Suppressor macrophage (primary cell): ENCODE measurements at regions not wholly inside any gene's neighbourhood (a gene's known extent, or its start where the extent isn't known, plus 50 kb on each side); places are given as distances from the start of the nearest gene placed in this dataset.

Experiments
- DNase-seq, 4 experiments: peaks; one replicate each; pipeline ENCODE4 v3.0.0-alpha.2; 2020 to 2022

DNA sequence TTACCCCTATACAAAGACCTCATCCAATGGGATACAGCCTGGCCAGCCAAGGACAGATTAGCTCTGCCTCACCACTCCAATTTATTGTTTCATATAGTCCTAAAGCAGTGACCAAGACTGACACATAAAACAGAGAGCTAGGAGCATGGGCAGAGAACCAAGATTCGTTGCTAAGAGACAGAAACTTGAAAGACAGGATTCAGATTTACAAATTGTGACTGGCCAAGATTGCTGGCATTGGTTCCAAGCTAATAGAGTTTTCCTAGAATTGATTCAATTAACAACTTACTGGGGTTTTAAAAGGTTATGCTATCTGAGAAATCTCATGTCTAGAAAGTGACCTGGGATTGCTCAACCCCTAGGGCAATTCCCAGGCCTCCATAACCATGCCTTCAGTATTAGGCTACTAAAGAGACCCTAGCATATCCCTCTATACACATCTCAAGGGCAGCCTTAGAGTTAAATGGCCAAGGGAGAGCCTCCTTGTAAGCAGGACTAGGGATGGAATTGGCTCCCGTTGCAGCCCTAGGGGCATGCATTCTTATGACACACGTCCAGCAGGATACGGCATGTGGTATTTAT is 75.6 kb downstream of the ICOS start:
- DNase-seq = no peak

DNA sequence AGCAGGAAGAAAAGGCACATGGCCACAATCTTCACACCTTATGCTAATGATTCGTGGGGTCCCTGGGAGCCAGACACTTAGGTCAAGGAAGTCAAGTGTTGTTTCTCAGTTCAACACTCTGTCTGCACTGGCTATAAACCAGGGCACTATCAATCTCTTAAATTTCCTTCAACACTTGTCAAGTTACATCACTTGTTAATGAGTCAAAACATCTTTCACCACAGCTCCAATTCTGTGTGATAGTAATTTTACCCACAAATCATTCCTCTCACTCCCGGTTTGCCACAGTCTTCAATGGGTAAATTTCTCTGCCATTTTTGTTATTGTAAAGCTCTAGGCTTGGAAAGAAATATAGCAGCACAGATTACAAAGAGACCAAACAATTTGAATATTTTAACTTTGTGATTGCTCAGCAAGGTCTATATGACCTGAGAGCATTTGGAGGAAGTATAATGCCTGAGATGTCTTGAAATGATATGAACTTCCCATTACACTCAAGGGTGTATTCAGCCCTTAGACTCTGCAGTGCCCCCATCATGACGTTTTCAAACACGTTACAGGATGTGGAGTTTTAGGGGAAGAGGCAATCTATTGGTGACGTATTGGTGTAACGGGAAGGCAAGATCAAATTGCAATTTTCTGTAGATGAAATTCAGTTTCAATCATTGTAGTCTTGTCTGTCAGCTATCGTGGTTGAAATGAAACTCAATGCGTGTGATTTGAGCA is 78.7 kb downstream of the ICOS start:
- no peak for DNase-seq

DNA sequence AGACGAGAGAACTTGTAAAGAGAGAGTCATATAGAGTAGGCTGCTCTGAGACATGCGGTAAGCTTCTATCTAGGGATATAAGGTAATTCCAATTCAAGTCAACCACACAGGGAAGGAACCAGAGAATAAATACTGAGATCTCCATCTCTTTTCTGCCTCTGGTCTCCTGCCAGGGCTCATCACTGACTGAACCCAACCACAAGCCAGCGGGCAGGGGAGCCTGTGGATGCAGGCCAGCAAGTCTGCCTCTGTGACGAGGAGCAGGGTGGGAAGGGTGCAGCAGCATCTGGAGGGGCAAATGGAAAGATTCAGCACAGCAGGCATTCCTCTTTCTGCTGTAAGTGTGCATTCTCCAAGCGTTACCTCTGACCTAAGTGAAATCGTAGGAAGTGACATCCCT is 82.2 kb downstream of the ICOS start:
- DNase-seq = no peak

DNA sequence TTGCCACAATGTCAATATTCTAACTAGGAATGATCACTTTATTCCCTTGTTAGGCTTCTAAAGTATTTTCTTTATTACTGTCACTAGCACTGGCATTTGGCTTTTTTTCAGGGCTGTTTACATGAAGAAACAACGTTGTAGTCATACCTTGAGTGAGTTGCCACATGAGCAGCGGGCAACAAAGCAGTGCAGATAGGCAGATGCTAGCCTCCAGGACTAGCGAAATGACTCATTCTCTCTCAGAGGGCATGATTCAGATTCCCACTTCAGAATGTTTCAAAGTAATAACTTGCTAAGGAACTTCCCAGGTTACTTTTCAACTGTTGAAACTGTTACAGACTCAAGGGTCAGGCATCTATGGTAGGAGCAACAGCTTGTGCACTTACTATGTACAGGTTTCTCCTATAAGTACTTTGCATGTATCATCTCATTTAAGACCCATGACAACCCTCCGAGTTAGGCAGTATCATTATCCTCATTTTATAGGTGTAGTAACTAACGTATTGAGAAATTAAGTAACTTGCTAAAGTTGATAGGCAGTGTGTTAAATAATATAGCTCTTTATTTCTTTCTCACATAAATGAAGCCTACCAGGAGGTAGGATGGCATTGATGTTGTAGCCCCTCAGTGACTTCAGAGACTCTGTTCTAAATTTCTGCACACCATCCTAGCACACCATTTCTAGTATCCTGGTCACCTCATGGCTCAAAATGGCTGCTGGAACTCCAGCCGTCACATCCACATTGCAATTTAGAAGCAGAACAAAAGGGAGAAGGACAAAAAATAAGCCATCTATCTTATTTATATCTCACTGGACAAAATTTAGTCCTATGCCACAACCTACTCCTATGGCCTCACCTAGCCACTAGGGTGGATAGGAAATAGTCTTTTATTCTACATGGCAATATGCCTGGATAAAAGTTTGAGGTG is 83.3 kb downstream of the ICOS start:
- no peak for DNase-seq

DNA sequence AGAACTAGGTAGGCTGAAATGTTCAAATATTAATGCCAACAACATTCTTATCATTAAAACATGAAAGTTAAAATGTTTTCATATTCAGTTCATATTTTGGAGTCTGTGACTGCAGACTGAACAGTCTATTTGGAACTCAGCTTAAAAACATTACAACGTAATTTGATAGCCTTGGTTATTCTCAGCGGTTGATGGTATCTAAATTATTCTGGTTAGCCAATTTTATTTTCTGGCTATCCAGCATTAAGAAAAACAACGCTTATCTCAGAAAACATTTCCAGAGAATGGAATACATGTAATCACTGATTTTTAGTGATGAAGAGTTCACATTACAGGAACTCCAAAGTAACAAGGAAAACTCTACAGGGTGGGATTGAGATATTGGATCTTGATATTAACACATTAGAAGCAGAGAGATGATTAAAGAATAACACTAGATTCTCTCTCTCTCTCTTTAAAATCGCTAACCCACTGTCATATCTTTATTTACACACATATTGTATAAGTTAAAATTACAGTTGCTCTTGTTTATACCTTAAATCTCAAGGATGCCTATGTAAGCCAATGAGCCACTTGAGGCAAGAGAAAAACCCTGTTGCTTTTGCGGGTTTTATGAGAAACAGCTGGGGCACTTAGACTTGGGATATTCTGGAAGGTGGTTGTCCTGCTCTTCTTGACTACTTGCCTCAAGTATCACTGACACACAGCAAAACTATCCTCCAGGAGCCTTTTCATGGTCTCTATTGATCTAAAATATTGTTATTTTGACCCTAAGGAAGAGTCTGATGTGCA is 84.9 kb downstream of the ICOS start:
- DNase-seq = no peak

DNA sequence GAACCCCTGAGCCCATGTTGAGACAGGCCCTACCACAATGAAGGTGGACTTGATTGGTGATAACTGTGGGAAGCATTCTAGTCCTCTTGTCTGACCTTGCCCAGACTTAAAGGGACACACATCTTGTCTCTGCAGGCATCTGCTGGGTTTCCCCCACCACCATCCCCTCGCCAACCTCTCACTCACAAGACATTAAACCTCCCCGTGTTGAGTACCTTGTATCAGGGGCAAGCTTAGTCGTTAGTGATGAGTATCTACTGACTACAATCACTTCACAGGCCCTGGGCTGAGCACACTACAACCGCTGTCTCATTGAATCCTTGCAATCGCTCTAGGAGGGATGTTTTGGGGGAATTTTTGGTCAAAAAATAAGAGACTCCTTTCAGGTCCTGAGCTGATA is 86.0 kb downstream of the ICOS start:
- DNase-seq = no peak

DNA sequence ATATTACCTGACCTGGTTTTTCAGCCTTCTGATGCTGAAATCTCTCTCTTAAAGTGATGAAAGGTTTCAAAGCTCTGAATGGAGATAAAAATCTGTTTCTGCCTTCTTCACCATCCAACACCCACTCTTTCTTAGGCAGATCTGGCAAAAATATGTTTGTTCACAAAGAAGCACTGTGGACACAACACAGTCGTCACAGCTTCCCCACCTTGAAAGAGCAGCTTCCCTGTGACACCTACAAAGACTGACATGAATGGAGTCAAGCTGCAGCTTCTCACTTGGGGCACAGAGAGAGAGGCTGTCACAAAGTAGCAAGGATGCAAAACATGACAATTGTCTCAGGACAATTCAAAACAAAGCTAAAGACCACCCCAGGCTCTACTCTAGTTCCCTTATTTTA is 86.5 kb downstream of the ICOS start:
- DNase-seq = no peak

DNA sequence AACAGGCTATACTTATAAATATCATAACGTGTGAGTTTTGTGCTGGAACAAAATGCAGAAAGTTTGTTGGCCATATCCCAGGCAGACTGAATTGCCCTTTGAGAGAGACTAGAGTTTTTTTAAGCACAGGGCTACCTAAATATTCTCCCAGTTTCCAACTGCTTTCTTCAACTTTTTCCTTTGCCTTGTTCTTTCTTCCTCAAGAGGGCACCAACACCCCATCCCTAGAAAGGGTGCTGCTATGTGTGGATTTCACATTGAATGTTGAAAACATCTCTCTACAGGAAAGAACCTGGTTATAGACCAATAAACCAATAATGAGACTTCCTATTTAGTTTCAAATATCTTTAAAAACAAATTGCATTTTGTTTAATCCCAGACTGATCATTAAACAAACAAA is 87.9 kb downstream of the ICOS start:
- DNase-seq = peak; percentile 12 to 43 (median 30)

DNA sequence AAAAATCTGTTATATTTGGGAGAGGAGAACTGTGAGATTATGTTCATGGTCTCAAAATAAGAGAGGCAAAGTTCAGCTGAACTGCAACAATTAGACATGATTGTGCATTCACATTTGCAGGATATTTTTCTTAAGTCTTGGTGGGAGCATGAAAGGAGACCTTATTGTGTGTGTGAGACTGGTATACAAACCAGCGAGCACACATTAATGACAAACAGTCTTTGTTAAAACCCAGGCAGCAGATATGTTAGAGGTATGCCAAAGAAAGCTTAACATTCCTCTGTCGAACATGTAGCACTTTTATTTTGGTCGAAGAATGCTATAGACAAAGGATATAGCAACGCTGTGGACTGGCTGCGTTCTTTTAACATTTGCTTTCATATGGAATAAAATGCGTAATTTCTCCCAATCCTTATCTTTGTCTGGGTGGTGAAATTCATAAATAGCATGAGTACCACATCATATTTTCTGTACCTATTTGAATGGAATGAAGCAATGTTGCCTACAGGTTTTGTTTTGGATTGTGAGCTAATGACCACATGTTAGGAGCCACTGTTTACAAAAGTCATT is 88.4 kb downstream of the ICOS start:
- DNase-seq = no peak

DNA sequence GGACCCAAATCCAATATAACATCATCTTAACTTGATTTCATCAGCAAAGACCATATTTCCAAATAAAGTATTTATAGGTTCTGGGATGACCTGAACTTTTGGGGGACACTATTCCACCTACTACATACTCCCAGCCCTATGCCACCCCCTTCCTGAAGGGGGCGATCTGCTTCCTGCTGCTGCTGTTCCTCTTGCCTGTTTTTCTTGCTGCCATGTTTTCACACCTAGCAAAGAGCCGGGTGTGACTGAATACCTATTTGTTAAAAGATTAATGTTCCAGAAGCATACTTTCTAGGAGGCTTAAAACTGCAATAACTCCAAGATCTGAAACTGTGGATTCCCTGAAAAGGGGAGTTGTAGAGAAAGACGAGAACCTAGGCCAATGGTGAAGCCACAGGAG is 89.7 kb downstream of the ICOS start:
- no peak for DNase-seq

DNA sequence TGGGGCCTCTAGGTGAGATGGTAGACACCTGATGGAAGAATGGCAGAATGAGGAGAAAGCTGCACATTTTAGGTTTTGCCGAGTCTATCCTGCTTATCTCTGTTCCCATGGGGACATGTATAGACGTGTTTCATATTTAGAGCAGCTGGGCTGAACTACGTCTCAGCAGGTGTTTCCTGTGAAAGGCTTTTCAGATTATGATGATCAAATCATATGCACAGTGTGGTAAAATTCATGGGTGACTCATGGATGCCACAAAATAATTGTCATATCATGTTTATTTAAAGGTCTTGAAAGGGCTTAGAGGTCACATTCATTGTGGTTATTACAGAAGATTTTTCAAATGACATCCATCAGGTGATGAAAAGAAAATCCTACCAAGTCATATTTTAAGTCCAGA is 90.5 kb downstream of the ICOS start:
- DNase-seq = no peak

DNA sequence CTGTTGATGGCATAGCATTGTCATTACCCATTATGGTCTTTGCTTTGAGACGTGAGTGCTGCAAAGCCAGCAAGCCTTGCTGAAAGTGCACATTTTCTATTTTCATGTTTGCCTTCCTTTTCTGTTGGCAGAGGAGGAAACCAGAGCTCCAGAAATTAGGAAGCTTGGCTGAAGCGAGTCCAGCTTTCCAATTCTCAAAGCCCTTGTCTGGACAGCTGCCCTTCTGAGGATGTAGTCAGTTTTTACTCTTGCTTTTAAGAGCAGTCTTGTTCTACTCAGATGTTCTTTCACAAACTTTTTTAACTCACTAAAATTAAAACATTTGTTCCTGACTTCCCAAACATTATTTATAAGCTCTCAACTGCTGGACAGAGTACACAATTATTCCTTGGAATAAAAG is 93.8 kb downstream of the ICOS start:
- no peak for DNase-seq

DNA sequence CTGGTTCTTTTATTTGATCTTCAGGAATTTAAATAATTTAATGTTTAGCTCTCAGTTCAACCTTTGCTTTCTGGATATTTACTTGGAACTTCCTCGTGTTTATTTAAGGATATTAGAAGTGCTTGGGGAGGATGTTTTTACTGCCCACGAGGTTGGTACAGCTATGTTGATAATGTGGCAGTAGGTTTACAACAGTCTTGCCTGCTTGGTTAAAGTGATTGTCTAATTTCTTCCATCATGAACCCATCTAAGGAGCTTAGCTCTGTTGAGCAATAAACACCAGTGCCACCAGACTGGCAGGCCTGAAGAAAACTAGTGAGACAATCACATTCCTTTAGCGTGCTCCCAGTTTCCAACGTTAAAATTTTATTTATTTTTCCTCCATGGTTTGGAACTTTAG is 94.5 kb downstream of the ICOS start:
- no peak for DNase-seq

DNA sequence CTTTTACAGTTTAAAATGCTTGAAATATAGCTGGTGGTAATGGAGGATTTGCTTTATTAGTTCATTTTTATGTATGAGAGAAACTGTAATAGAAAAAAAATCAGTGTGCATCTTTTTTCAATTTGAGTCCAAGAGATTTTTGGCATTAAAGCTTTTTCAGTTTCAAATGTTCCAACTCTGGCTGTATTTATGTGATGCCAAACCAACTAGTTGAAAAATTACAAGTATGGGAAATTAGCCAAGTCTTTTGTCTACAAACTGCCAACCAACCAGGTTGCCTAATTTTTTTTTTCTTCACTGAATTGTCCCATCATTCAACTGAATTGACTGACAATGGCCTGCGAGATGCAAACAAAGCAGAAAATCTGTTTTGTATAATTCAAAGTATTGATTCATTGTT is 95.7 kb downstream of the ICOS start:
- no peak for DNase-seq

DNA sequence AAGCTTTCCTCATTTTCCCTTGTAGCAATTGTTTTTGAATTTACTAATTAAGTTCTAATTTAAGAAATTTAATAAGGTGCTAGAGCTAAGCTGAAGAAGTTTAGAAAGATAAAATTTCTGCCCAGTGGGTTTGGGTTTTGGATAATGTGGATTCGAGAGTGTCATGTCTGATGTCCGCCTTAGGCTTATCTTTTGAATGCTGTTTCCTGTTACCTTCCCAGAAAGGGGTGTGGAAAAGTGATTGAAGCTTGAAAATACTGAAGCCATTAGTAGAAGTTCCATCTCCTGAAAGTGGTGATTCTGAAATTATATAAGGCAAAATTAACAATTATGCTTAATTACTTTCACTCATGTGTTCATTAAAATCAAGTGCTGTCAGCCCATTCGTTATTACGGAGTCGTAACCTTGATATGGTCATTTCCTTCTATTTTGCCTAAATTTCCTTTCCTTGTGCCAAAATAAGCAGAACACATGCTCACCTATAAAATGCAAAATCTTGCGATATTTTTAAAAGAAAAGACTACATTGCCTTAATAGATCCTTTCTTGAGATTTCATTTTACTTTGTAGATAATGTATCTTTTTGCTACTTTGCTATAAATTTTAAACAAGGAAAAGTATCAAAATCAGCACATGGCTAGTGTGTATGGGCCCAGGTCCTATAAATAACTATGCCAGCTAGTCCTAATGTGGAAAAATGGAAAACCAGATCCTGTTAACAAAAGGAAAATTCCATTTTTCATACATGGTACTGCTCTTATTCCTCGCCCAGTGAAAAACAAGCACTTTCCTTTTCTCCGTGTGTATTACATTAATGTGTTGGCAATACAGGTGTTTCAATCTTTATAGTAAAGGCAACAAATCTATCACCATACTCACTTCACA is 97.3 kb downstream of the ICOS start:
- DNase-seq = no peak

DNA sequence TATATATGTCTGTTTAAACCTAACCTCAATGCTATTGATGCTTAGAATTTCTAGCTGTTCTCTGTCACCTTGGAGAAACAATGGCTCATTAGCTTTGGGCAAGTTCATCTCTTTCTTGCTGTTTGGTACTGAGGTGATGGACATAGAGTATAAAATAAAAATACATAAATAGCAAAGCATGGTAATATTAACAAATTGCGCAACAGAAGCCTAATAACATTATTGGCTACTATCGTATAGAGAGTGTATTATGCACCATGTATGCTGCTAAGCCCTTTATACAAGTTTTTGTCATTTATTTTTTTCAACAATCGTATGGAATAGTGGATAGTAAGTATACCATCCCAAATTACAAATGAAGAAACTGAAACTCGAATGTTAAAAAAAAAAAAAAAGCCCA is 100.1 kb downstream of the ICOS start:
- DNase-seq = no peak

DNA sequence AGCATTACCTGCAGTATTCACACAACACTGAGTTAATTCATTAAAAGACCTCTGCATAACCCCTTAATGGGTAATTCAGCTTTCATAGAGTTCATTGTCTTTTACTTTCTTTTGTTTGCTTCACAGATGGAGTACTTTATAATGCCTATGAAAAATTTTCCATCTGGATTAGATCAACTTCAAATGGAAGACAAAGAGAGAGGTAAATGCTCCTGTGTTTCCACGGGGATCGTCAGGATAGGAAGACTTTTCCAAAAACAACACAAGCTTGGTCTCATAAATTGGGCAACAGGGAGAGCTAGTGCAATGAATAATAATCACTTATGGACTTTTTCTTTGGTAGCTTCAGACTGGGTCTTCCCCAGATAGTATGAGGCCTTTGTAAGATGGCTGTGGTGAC is 100.7 kb downstream of the ICOS start:
- DNase-seq = no peak

DNA sequence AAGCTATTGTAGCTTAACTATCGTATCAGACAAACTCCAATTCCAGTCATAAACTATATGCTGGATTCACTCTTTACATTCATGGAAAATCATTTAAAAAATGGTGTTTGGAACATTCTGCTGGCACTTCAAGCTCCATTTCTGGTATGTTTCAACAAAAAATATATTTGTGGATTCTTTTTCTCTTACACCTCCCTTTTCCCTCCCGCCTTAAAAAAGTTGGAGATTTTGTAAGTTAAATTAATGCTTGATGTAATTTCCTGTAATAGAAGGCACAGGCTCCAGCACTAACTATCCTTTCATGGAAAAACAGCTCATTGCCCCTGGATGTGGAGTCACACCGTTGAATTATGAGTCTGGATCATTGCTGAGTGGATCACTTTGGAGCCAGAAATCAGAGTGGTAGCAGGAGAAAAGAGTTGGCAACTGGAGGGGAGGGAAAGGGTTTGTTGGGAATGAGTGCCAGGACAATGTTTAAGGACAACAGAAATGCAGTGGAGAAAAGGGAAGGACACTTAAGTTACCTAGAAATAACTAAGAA is 102.8 kb downstream of the ICOS start:
- DNase-seq = no peak

DNA sequence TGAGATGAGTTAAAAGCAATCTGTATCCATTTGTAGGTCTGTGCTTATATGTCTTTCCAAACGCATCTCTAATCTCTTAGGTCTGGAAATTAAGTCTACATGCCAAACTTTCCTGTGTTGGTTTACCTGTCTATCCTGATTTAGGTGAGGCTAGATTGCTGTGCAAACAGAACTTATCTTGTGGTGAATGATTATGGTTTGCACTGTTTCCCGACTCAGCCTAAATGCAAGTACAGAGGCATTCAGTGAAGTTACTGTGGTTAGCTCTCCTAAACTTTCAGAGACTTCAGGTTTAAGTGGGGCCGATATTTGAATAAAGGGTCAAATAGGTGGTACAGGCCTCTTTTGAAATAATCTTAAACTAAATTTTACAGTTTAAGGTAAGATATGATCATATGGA is 103.5 kb downstream of the ICOS start:
- DNase-seq = no peak

DNA sequence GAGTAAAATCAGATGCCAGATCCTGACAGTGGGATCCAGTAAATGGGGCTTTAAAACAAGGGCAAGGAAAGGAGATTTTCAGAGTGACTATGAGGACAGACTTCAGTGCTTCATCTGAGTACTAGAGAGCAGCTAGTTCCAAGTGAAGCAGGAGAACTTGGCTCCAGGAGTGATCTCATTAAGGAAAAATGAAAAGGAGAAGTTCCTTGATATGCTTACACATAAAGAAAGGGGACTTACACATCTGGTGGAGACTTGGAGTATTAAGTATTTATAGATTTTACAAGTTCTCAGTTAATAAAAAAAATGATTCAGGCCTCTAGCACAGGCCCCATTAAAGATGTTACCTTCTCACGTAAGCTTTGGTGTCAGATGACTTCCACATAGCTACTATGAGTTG is 105.8 kb downstream of the ICOS start:
- peak in 3 of 4 experiments; percentile 5 to 38 (median 26) for DNase-seq

DNA sequence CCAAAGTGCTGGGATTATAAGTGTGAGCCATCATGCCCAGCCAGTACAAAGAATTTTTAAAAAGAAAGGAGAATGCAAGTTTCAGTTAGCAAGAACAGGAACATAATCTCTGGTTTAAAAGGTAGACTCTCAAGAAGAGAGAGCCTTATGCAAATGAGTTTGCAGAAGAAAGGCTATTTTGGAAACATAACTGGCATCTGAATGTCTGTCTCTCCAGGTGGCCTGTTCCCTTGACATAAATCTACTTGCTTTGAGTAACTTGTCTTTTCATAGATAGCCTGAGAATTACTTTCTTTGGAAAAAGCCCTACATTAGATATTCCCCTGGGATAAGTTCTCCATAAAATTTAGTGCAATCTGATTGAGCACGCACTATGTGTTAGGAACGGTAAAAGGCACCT is 109.6 kb downstream of the ICOS start:
- no peak for DNase-seq
